GM21529 (cell line): ENCODE measurements at regions not wholly inside any gene's neighbourhood (a gene's known extent, or its start where the extent isn't known, plus 50 kb on each side); places are given as distances from the start of the nearest gene placed in this dataset.

Experiments used
- ATAC-seq: cut with Tn5 transposase; IDR thresholded peaks from one replicate; pipeline ENCODE4 v1.9.1; 2021; ENCODE audit not compliant: unreplicated experiment

- no peak for ATAC-seq
Measured at GRCh38 chr2:215609089-215610032, 173.5 kb upstream of the FN1 start.

GRCh38 chr2:215607766-215608165 lies 171.9 kb upstream of the FN1 start:
- ATAC-seq = no peak

- no peak for ATAC-seq
Measured at GRCh38 chr2:215606219-215606618, 170.4 kb upstream of the FN1 start.

GRCh38 chr2:215605214-215605613 lies 169.3 kb upstream of the FN1 start:
- ATAC-seq = no peak

GRCh38 chr2:215604606-215605005 lies 168.7 kb upstream of the FN1 start:
- ATAC-seq = no peak

GRCh38 chr2:215603440-215603839 lies 167.6 kb upstream of the FN1 start:
- ATAC-seq = no peak

GRCh38 chr2:215602997-215603396 lies 167.1 kb upstream of the FN1 start:
- no peak for ATAC-seq

GRCh38 chr2:215601990-215602721 lies 166.3 kb upstream of the FN1 start:
- ATAC-seq = no peak

GRCh38 chr2:215601526-215601925 lies 165.7 kb upstream of the FN1 start:
- no peak for ATAC-seq

- no peak for ATAC-seq
Measured at GRCh38 chr2:215598376-215598975, 162.6 kb upstream of the FN1 start.

- ATAC-seq = no peak
Measured at GRCh38 chr2:215597577-215597976, 161.7 kb upstream of the FN1 start.

- no peak for ATAC-seq
Measured at GRCh38 chr2:215594766-215595165, 158.9 kb upstream of the FN1 start.

GRCh38 chr2:215590010-215590745 lies 154.3 kb upstream of the FN1 start:
- ATAC-seq = no peak

- ATAC-seq = no peak
Measured at GRCh38 chr2:215583881-215584280, 148.0 kb upstream of the FN1 start.

- no peak for ATAC-seq
Measured at GRCh38 chr2:215579809-215580208, 143.9 kb upstream of the FN1 start.

GRCh38 chr2:215577356-215577755 lies 141.5 kb upstream of the FN1 start:
- no peak for ATAC-seq

- no peak for ATAC-seq
Measured at GRCh38 chr2:215576572-215576971, 140.7 kb upstream of the FN1 start.

GRCh38 chr2:215573496-215573895 lies 137.6 kb upstream of the FN1 start:
- ATAC-seq = no peak

- ATAC-seq = no peak
Measured at GRCh38 chr2:215572341-215572848, 136.5 kb upstream of the FN1 start.

- no peak for ATAC-seq
Measured at GRCh38 chr2:215571689-215572088, 135.8 kb upstream of the FN1 start.

- peak; percentile 77 for ATAC-seq
Measured at GRCh38 chr2:215567504-215567903, 131.6 kb upstream of the FN1 start.
